Right renal pelvis (tissue), 4 donors: ENCODE measurements at regions not wholly inside any gene's neighbourhood (a gene's known extent, or its start where the extent isn't known, plus 50 kb on each side); places are given as distances from the start of the nearest gene placed in this dataset.
"Not testable (repeated sequence)": the region's sequence is repeated elsewhere in the genome, so short reads cannot be mapped to it uniquely, and the experiment has no call there.

Source experiments
- DNase-seq, 4 donors: peaks; one replicate each; pipeline ENCODE4 v3.0.0-alpha.2; 2013; ENCODE audit warnings: low read depth in 4 of 4, low spot score in 3 of 4, missing footprints in 1 of 4

DNA sequence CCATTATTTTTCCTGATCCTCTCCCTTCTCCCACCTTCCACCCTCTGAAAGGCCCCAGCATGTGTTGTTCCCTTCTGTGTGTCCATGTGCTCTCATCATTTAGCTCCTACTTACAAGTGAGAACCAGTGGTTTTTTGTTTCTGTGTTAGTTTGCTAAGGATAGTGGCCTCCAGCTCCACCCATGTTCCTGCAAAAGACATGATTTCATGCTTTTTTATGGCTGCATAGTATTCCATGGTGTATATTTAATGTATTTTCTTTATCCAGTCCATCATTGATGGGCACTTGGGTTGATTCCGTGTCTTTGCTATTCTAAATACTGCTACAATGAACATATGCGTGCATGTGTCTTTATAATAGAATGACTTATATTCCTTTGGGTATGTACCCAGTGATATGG, 89.4 kb upstream of the C1orf174 start:
- no peak for DNase-seq

DNA sequence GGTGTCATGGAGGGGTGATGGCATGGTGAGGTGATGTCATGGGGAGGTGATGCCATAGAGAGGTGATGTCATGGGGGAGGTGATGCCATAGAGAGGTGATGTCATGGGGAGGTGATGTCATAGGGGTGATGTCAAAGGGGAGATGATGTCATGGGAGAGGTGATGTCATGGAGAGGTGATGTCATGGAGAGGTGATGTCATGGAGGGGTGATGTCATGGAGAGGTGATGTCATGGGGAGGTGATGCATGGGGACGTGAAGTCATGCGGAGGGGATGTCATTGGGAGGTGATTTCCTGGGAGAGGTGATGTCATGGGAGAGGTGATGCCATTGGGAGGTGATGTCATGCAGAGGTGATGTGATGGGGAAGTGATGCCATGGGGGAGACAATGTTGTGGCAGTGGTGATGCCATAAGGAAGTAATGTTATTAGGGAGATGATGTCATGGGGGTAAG, 92.1 kb upstream of the C1orf174 start:
- no peak for DNase-seq

DNA sequence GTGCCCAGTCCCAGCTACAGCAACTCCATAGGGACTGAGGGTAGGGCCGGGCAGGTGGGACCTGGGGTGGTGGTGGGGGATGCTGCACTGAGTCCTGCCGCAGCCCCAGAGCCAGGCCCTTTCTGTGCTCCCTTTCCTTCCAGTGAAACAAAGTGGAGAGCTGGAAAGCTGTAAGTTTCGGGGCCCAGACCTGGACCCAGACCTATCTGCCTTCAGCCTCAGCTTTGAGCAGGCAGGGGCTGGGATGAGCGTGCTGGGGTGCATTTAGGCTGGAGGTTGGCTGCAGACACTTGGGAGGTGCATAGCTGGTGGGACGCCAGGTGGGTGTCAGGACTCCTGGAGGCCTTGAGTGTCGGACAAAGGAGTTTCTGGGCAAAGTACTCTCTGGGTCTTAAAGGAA, 92.7 kb upstream of the C1orf174 start:
- no peak for DNase-seq

DNA sequence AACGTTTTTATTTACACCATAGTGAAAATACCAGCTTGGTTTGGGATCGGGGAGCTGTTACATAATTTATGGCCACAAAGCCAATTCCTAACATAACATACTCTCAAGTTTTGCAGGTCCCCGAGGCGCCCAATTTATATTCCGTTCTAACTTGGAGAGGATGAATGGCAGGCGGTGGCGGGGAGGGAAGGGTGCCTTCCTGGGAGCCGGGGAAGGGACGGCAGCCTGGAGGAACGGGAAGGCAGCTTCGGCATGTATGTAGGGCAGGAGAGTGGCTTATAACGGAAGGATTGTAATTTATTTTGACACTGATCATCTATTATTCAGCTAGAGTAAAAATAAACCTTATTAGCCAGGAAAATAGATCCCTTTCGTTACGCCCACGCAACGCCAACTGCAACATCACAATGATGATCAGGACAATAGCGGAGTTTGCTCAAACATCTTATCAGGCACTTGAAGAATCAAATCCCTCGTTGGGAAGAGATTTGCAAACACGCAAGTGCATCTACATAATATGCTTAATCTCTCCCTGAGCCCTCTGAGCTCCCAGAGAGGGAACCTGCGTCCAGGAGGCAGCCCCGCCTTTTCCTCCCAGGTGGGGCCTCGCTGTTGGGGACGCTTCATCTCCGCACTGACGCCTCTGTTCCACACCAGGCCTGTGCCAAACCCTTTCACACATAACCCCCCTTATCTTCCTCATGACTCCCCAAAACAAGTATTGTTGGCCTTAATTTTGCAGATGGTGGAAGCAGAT, 93.7 kb upstream of the C1orf174 start:
- DNase-seq: no peak

DNA sequence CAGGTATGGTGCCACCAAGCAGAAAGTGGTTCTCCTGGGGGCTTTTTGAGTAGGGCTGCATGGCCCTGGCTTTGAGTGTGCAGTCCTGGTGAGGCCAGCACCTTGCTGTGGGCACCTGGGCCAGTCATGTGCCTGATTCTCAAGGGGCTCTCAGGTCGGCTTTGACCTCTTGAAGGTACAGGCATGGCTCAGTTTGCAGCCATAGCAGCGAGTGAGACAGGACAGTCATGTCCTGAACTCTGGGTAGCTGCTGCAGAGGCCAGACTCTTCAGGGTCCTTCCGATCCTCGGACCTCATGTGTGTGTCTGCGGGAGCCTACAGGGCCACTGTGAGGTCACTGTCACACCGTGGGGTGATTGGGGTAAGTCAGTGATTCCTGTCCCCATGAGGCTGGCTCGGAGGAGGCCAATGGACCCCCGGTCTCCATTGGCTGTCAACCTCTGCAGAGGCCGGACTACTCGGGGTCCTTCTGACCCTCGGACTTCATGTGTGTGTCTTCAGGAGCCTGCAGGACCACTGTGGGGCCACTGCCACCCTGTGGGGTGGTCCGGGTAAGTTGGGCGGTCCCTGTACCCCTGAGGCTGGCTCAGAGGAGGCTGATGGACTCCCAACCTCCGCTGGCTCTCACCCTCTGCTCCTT, 95.2 kb upstream of the C1orf174 start:
- no peak for DNase-seq

DNA sequence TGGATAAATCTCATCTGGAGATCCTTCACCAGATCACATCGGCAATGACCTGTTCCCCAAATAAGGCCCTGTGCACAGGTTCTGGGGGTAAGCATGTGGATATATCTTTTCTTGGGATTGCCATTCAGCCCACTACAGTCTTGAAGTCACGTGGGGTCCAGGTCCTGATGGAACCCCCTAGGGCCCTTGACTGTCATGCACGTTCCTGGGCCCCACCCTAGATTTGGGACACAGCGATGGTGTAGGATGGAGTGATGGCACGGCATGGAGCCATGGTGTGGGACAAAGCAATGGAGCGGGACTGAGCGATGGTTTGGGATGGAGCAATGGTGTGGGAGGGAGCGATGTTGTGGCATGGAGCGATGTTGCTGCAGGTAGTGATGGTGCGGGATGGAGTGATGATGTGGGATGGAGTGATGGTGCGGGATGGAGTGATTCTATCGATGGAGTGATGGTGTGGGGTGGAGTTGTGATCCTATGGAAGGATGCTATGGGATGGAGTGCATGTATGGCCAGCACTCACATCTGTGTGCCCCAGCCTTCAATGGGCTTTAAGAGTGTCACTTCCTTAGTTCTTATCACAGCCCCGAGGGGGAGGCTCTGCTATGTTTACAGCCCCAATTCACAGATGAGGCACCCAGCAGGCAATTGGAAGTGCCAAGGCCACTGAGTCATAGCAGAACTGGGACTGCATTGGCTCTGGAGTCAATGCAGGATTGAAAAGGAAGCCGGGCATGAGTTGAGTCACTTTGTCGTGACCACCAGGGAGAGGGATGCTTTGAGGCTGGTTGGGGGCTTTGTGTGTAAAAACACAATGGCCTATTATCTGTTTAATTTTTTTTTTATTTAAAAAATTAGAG, 97.0 kb upstream of the C1orf174 start:
- no peak for DNase-seq

DNA sequence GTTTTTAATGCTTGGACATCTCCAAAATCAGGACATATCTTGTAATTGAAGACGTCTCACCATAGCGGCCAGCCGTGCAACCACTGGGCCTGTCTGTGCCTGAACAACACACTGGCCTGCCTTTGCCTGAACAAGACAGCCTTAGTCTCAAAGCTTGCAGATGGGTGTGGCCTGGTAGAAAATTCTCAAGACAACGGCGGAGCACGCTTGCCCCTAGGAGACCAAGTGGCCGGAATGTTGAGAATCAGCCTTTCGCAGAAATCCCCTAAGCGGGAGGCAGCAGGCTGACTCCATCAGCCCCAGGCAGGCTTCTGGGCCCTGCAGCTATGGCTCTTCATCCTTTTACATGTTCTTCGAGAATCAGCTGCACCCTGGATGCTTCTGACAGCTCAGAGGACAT, 98.0 kb upstream of the C1orf174 start:
- no peak for DNase-seq

DNA sequence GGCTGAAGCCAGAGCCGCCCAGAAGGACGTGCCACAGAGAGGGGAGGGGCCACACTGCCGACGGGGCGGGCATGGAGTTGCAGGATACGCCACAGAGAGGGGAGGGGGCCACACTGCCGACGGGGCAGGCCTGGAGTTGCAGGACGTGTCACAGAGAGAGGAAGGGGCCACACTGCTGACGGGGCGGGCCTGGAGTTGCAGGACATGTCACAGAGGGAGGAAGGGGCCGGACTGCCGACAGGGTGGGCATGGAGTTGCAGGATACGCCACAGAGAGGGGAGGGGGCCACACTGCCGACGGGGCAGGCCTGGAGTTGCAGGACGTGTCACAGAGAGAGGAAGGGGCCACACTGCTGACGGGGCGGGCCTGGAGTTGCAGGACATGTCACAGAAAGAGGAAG, 99.4 kb upstream of the C1orf174 start:
- not testable (repeated sequence) for DNase-seq

DNA sequence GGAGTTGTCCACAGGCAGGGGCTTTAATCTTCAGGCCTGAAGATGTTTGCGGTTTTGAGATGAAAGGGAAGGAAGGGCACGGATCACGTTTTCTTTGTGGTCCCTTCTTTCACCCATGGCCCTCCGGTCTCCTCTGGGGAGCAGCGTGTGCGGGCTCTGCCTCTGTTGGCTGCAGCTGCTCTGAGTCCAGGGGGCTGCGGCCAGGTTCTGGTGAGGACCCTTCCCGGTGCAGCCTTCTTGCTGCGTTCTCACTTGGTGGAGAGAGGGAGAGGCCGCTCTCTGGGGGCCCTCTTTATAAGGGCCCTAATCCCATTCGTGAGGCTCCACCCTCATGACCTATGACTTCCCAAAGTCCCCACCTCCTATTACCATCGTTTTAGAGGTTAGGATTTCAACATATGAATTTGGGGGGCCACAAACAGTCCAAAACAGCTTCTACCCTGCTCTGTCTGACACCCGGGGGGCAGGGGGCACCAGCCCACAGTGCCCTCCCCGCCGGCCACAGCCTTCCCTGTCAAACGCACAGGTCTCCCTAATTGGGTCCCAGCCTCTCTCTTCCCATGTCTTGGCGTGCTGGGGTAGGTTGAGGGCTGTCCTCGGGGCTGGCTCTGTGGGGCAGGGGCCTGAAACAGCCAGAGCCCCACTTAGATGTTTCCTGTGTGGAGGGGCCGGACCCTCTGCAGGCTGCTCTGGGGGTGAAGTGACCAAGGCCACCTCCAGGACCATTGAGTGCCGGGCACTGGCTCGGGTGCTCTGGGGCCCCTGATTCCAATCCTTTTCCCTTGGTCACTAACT, 100.1 kb upstream of the C1orf174 start:
- DNase-seq: no peak

DNA sequence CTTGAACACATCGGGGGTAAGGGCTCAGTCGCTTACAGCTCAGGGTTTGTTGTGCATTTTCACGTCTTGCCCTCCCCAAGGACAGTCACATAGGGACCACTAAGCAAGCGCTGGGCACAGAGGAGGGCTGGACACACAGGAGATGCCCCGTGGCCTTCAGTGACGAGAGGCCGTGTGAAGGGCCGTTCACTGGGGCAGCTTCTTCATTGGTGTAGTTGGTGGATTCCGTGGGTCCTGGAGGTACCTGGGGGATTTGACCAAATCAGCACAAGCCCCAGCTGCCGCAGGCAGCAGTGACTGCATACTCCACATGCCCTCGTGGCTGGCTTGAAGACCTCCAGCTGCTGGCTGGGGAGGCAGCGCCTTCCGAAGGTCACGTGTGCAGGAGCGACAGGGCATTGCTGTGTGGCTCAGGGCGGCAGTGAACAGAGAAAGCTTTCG, 100.8 kb upstream of the C1orf174 start:
- no peak for DNase-seq

DNA sequence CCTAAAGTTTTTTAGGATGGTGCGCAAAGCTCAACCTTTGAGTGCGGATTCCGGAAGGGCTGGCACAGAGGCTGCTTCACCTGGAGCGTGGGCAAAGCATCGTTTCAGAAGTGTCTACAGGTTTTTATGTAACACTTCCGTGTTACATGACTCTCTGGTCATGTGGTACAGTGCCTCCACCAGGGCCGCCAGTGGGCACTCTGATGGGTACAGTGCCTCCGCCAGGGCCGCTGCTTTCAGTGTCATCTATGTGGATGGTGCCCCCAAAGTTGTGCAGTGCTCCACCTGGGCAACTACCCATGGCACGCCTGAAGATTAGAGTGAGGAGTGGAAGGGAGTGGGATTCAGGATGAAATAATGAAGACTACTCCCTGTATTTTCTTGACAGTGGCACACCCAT, 101.4 kb upstream of the C1orf174 start:
- no peak for DNase-seq

DNA sequence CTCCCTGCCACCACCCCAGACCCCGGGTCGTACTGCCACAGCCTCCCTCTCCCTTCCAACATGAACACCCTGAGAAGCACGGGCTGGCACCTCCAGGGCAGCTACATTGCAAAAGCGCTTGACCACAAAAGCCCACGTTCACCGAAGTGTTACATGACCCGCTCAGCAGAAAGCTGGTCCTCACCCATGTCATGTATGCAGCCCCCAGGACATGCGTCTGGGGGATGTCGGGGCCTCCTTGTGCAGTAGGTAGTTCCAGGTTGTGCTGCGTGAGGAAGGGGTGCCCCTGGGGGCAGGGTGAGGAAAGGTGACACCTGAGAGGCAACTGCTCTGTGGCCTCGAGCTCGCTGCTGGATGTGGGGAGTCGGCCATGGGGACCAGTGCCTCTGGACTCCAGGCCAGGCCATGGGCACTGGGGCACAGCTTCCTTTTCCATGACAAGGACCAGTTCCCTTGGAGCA, 102.0 kb upstream of the C1orf174 start:
- DNase-seq: no peak

DNA sequence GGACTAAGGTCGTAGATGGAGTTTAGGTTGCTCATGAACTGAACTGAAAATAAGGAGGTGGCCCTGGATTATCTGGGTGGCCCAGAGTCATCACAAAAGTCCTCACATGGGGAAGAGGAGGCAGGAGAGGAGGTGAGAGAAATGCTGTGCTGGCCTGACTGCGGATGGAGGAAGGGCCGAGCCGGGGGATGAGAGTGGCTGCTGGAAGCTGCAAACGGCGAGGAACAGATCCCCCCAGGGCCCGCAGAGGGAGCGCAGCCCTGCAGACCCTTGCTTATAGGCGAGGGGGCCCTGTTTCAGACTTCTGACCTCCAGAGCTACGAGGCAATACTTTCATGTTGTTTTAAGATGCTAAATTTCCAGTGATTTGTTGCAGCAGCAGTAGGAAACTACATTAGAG, 102.7 kb upstream of the C1orf174 start:
- no peak for DNase-seq

DNA sequence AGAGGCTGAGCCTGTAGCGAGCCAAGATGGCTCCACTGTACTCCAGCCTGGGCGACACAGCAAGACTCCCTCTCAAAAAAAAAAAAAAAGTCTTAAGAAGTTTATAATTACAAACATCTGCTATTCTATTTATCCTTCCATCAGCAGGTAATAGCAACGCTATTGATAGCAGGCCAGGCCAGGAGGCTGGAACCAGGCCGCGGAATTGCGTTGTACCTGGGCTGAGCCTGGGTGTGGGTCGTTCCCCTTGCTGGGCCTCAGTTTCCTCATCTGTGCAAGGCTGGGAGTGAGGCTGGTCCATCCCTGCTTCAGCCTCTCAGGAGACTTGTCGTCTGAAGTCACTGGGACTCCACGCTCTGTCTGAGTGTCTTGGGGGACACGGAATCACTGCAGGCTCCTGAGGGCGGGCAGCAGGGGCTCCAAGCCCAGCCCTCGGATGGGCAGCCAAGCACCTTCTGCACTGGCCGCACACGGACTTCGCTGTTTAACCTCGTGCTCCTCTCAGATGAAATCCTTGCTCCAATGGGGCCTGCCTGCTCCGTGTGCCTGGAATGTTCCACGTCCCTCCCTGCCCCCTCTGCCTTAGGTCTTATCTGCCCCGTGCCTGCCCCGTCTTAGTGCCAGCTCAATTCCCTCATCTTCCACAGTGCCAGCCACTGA, 103.9 kb upstream of the C1orf174 start:
- DNase-seq: no peak

DNA sequence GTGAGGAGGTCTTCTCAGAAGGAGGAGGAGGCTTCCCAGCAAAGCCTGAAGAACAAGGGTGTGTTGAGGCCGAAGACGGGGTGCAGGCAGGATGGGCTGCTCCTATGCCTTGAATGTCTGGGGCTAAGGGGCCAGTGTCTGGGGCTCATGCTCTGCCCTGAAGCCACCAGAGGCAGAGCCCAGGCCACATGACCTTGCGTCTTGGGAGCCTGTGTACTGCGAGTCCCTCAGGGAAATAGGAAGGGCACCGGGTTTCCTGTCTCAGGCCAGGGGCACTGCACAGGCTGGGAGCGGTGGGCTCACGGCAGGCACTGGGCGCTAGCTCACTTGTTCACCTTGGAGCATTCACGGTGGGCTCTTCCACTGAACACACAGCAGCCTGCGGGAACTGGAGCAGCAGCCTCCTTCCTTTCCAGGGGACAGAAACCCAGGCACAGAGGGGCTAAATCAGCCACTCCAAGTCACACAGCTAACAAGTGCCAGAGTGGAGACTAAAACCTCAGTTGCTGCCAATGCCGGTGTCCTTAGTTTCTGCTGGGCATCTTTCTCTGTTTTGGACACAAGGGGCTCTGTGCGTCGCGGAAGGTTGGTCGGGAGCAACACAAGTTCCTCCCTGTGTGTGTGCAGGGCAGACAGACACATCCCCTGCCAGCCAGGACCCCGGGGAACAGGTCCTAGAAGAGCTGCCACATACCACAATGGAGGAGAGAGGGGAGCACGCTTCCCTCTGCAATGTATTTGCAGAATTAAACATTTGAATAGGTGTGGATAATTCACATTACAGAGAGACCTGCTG, 104.8 kb upstream of the C1orf174 start:
- DNase-seq: no peak

DNA sequence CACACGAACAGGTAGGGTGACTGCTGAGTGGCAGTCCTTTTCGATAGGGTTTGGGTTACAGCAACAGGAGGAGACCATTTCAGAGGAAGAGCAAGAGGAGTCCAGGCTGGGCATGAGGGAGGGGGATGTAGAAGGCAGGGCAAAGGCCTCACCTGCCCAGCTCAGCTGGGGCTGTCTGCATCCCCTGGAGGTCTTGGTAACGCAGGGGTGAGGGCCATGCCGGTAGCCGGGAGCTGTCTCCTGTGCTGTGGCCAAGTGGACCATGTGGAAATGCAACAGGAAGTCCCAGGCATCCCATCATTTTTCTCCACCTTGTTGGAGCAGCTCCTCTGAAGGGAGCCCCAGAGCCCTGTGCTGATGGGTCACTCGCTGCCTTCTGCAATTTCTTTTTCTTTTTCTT, 105.4 kb upstream of the C1orf174 start:
- no peak for DNase-seq

DNA sequence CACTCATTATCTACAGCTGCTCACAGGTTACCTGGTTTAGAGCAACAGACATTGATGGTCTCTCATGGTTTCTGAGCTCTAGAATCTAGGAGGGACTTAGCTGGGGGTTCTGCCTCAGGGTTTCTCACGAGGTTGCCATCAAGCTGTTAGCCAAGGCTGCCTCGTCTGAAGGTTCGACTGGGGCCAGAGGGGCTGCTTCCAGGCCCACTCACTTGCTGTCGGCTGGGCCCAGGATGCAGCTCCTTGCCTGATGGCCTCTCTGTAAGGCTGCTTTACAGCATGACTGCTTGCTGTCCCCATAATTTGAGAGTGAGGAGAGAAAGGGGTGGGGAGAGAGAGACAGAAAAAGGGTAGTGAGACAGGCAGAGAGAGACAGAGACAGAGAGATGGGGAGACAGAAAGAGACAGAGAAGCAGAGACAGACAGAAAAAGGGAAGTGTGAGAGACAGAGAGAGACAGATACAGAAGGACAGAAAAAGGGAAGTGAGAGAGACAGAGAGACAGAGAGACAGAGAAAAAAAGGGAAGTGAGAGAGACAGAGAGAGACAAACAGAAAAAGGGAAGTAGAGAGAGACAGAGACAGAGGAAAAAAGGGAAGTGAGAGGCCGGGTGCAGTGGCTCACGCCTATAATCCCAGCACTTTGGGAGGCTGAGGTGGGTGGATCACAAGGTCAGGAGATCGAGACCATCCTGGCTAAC, 106.8 kb upstream of the C1orf174 start:
- DNase-seq: no peak

DNA sequence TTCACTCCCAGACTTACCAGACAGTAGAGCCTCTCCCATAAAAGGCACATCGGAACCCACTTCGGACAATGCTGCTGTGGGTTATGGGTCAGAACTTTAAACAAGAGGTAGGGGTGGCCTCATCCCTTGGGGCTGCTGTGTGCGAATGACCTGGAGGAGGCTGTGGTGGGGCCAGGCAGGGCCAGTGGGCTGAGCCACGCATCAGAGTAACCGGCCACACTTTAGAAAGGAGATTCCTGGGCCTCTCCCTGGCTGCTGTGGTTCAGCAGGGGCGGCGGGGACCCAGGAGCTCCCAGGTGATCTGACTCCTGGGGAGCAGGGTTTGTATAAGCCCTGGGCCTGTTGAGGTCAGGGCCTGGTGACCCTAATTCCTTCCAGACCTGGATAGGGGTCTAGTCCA, 110.2 kb upstream of the C1orf174 start:
- no peak for DNase-seq
